HG02981 (cell line): ENCODE measurements at regions not wholly inside any gene's neighbourhood (a gene's known extent, or its start where the extent isn't known, plus 50 kb on each side); places are given as distances from the start of the nearest gene placed in this dataset.

ENCODE experiments used
- ATAC-seq: cut with Tn5 transposase; IDR thresholded peaks from one replicate; pipeline ENCODE4 v1.9.1; 2021; ENCODE audit warnings: mild to moderate bottlenecking, moderate library complexity; ENCODE audit not compliant: unreplicated experiment

- no peak for ATAC-seq
Measured at GRCh38 chr5:145129797-145130196, 705.3 kb downstream of the PRELID2 start.

GRCh38 chr5:145124806-145125205, 710.3 kb downstream of the PRELID2 start:
- no peak for ATAC-seq

- ATAC-seq: no peak
Measured at GRCh38 chr5:145118611-145119010, 716.5 kb downstream of the PRELID2 start.

GRCh38 chr5:145118127-145118526, 717.0 kb downstream of the PRELID2 start:
- ATAC-seq: no peak

- ATAC-seq: no peak
Measured at GRCh38 chr5:145117285-145117684, 717.9 kb downstream of the PRELID2 start.

GRCh38 chr5:145111420-145111819, 723.7 kb downstream of the PRELID2 start:
- no peak for ATAC-seq

- no peak for ATAC-seq
Measured at GRCh38 chr5:145110834-145111233, 724.3 kb downstream of the PRELID2 start.

GRCh38 chr5:145110181-145110580, 725.0 kb downstream of the PRELID2 start:
- no peak for ATAC-seq

- ATAC-seq: no peak
Measured at GRCh38 chr5:145105384-145105783, 729.8 kb downstream of the PRELID2 start.

- no peak for ATAC-seq
Measured at GRCh38 chr5:145104106-145104505, 731.0 kb downstream of the PRELID2 start.

- no peak for ATAC-seq
Measured at GRCh38 chr5:145101246-145101645, 733.9 kb downstream of the PRELID2 start.

GRCh38 chr5:145090115-145090514, 745.0 kb downstream of the PRELID2 start:
- no peak for ATAC-seq

- no peak for ATAC-seq
Measured at GRCh38 chr5:145084834-145085233, 750.3 kb downstream of the PRELID2 start.

- no peak for ATAC-seq
Measured at GRCh38 chr5:145077028-145077427, 758.1 kb downstream of the PRELID2 start.

- ATAC-seq: no peak
Measured at GRCh38 chr5:145076040-145076439, 759.1 kb downstream of the PRELID2 start.

- ATAC-seq: no peak
Measured at GRCh38 chr5:145072889-145073288, 762.3 kb downstream of the PRELID2 start.

- no peak for ATAC-seq
Measured at GRCh38 chr5:145068721-145069120, 766.4 kb downstream of the PRELID2 start.

GRCh38 chr5:145062280-145063062, 772.7 kb downstream of the PRELID2 start:
- no peak for ATAC-seq

- ATAC-seq: peak; percentile 98
Measured at GRCh38 chr5:145056800-145057199, 778.3 kb downstream of the PRELID2 start.

GRCh38 chr5:145050181-145050580, 785.0 kb downstream of the PRELID2 start:
- no peak for ATAC-seq

- no peak for ATAC-seq
Measured at GRCh38 chr5:145044970-145045369, 790.2 kb downstream of the PRELID2 start.

GRCh38 chr5:145028626-145029025, 806.5 kb downstream of the PRELID2 start:
- no peak for ATAC-seq

GRCh38 chr5:145027286-145027685, 807.9 kb downstream of the PRELID2 start:
- ATAC-seq: no peak
